Spleen (tissue), 11 donors: ENCODE measurements at regions not wholly inside any gene's neighbourhood (a gene's known extent, or its start where the extent isn't known, plus 50 kb on each side); places are given as distances from the start of the nearest gene placed in this dataset.

Source experiments
- DNase-seq: peaks from one replicate; pipeline ENCODE4 v3.0.0-alpha.2; 2020
- H3K27ac ChIP-seq, 8 donors: fragments of 200-600 bp; sonication (generic) in 7 of 8; 1 replicate in 4 of 8; 2 replicates in 4 of 8; pipeline versions ENCODE4 v1.5.0 to v1.8.0; 2016 to 2021; ENCODE audit warnings: inconsistent platforms in 4 of 8, mild to moderate bottlenecking in 4 of 8, moderate library complexity in 1 of 8
- H3K27me3 ChIP-seq, 7 donors: fragments of 200-600 bp; sonication (generic) in 6 of 7; replicated peaks in 1 of 7; 1 replicate in 4 of 7; 2 replicates in 3 of 7; pipeline versions ENCODE4 v1.5.0 to v1.8.0; 2016 to 2021; ENCODE audit warnings: inconsistent platforms in 3 of 7, mild to moderate bottlenecking in 1 of 7
- H3K36me3 ChIP-seq, 6 donors: fragments of 200-600 bp; sonication (generic) in 5 of 6; 1 replicate in 4 of 6; 2 replicates in 2 of 6; pipeline versions ENCODE4 v1.5.0 to v1.8.0; 2016 to 2021; ENCODE audit warnings: inconsistent platforms in 2 of 6
- H3K4me1 ChIP-seq, 6 donors: fragments of 200-600 bp; sonication (generic) in 5 of 6; 1 replicate in 3 of 6; 2 replicates in 3 of 6; pipeline versions ENCODE4 v1.5.0 to v1.8.0; 2016 to 2021; ENCODE audit warnings: inconsistent platforms in 3 of 6
- H3K4me3 ChIP-seq, 8 donors: fragments of 200-600 bp; sonication (generic) in 7 of 8; 1 replicate in 4 of 8; 2 replicates in 4 of 8; pipeline versions ENCODE4 v1.5.0 to v1.8.0; 2016 to 2021; ENCODE audit warnings: inconsistent platforms in 4 of 8, mild to moderate bottlenecking in 4 of 8, moderate library complexity in 2 of 8
- H3K9me3 ChIP-seq, 8 donors: fragments of 200-600 bp; sonication (generic) in 7 of 8; 1 replicate in 4 of 8; 2 replicates in 4 of 8; pipeline versions ENCODE4 v1.5.0 to v1.8.0; 2016 to 2021; ENCODE audit warnings: inconsistent platforms in 4 of 8
- CTCF ChIP-seq, 11 experiments: fragments of 200-600 bp in 7 of 11; fragments of 450-650 bp in 4 of 11; sonication (generic) in 4 of 11; IDR thresholded peaks in 8 of 11; conservative IDR thresholded peaks in 3 of 11; 1 replicate in 7 of 11; 2 replicates in 4 of 11; pipeline versions ENCODE4 v1.4.0 to v1.8.0; 2016 to 2021; ENCODE audit warnings: antibody characterized with exemption in 11 of 11, inconsistent platforms in 4 of 11, mild to moderate bottlenecking in 1 of 11
- POLR2A ChIP-seq, 3 donors: fragments of 450-650 bp; IDR thresholded peaks; one replicate each; pipeline ENCODE4 v1.5.1; 2017; ENCODE audit warnings: antibody characterized with exemption in 3 of 3, mild to moderate bottlenecking in 1 of 3
- POLR2AphosphoS5 ChIP-seq, 3 donors: sonication (generic); formaldehyde crosslinking; IDR thresholded peaks; one replicate each; pipeline ENCODE4 v1.5.1; 2017; ENCODE audit warnings: antibody characterized with exemption in 3 of 3
- WGBS, 5 donors: extraction: QIAGEN DNeasy Blood & Tissue Kit in 3 of 5; methylation state at CpG; one replicate each; pipeline versions ENCODE4 v1.1.5 to v1.1.7; 2013 to 2018; 5-methylcytosine and 5-hydroxymethylcytosine counted together
- intact Hi-C: fragments of 100-400 bp; cut with DNase I; formaldehyde crosslinking; loops from one replicate; pipeline ENCODE4 v1.15.0; 2023; ENCODE audit warnings: low total_unique reads
- donor health status: healthy with polysubstance abuse.
- donor health status: DM: no; HTN: no; CAD: no; lungs with moderate emphysema.
- donor health status: DM: no; HTN: no; CAD: no.
- donor health status: Bipolar disorder and iron deficiency.
- donor health status: healthy.
- donor health status: DM: no; HTN: no; CAD: no.
- donor health status: DM: yes; HTN: yes; CAD: no.

- intact Hi-C loops = no loop called here
- TF ChIP-seq CTCF (IDR thresholded peaks at IDR 0.05 in 8 of 11, conservative IDR thresholded peaks at IDR 0.05 in 3 of 11) (no peak), POLR2A (IDR thresholded peaks at IDR 0.05) (no peak), POLR2AphosphoS5 (IDR thresholded peaks at IDR 0.05) (no peak)
- H3K4me3 ChIP-seq = no peak overlapping the region
These were observed 788.2 kb downstream of the DSC3 start for GRCh38 chr18:30254331-30254730.

GRCh38 chr18:30248056-30248455 is 794.5 kb downstream of the DSC3 start:
- Histone ChIP-seq H3K27me3 (no peaks in the 10 kb centered on the region), H3K9me3 (peaks cover 0 to 6% (median 0%) of the 10 kb centered on the region in 8 donors), H3K4me1 (no peaks in the 10 kb centered on the region), H3K27ac (no peak overlapping the region), H3K36me3 (no peaks in the 10 kb centered on the region), H3K4me3 (no peak overlapping the region)
- DNase-seq = no peak
- intact Hi-C loops = no loop called here
- TF ChIP-seq POLR2A (IDR thresholded peaks at IDR 0.05) = no peak
- TF ChIP-seq CTCF (IDR thresholded peaks at IDR 0.05 in 8 of 11, conservative IDR thresholded peaks at IDR 0.05 in 3 of 11) = no peak

More at GRCh38 chr18:30254331-30254730, 788.2 kb downstream of the DSC3 start:
- no peak overlapping the region for H3K27ac ChIP-seq
- no peaks in the 10 kb centered on the region for H3K4me1 ChIP-seq
- no peak for DNase-seq
- 78 to 86% (median 85%) methylated on average over 2 of the region's 2 CpGs for WGBS, 5 donors
- peaks cover 0 to 3% (median 0%) of the 10 kb centered on the region in 8 donors for H3K9me3 ChIP-seq
- H3K36me3 ChIP-seq = no peaks in the 10 kb centered on the region
- no peaks in the 10 kb centered on the region for H3K27me3 ChIP-seq

GRCh38 chr18:30245766-30246455 is 796.6 kb downstream of the DSC3 start:
- no peak for DNase-seq
- WGBS, 5 donors = 65 to 80% (median 77%) methylated on average over 3 of the region's 3 CpGs
- Histone ChIP-seq H3K36me3 (no peaks in the 10 kb centered on the region), H3K27me3 (no peaks in the 10 kb centered on the region), H3K4me1 (no peaks in the 10 kb centered on the region), H3K27ac (no peak overlapping the region), H3K9me3 (peaks cover 0 to 6% (median 0%) of the 10 kb centered on the region in 8 donors), H3K4me3 (no peak overlapping the region)
- no peak for TF ChIP-seq CTCF (IDR thresholded peaks at IDR 0.05 in 8 of 11, conservative IDR thresholded peaks at IDR 0.05 in 3 of 11)
- no peak for TF ChIP-seq POLR2AphosphoS5 (IDR thresholded peaks at IDR 0.05)
- no peak for TF ChIP-seq POLR2A (IDR thresholded peaks at IDR 0.05)
- intact Hi-C loops = no loop called here

- Histone ChIP-seq H3K4me1 (no peaks in the 10 kb centered on the region), H3K4me3 (no peak overlapping the region), H3K27me3 (no peaks in the 10 kb centered on the region), H3K27ac (no peak overlapping the region), H3K36me3 (no peaks in the 10 kb centered on the region), H3K9me3 (peaks cover 0 to 15% (median 2%) of the 10 kb centered on the region in 8 donors)
- TF ChIP-seq CTCF (IDR thresholded peaks at IDR 0.05 in 8 of 11, conservative IDR thresholded peaks at IDR 0.05 in 3 of 11) (no peak), POLR2A (IDR thresholded peaks at IDR 0.05) (no peak), POLR2AphosphoS5 (IDR thresholded peaks at IDR 0.05) (no peak)
- intact Hi-C loops = no loop called here
- no peak for DNase-seq
These were observed 807.8 kb downstream of the DSC3 start for GRCh38 chr18:30234755-30235154.
